ENCODE measurements at regions not wholly inside any gene's neighbourhood (a gene's known extent, or its start where the extent isn't known, plus 50 kb on each side); places are given as distances from the start of the nearest gene placed in this dataset.

- H3K27ac Mint-ChIP-seq, result no peak overlapping the region
- ATAC-seq (no peak), DNase-seq (no peak)
- intact Hi-C loops (cut with micrococcal nuclease), result no loop called here
- no peaks in the 10 kb centered on the region for H3K4me1 ChIP-seq (ENCODE audit: control insufficient read depth in 2 of 2, insufficient read depth in 2 of 2, low read length in 2 of 2)
- peaks cover 0 to 10% (median 4%) of the 10 kb centered on the region in 11 donors for H3K9me3 Mint-ChIP-seq
- H3K27me3 ChIP-seq (ENCODE audit: control insufficient read depth in 2 of 2, insufficient read depth in 2 of 2, low read length in 2 of 2), result no peaks in the 10 kb centered on the region
- CTCF ChIA-PET, result no interaction called here
- H3K9me3 ChIP-seq (ENCODE audit: control insufficient read depth in 2 of 3, low read length in 3 of 3), result no peaks in the 10 kb centered on the region
- peaks cover 0 to 5% (median 0%) of the 10 kb centered on the region in 5 donors for H3K27me3 Mint-ChIP-seq
- POLR2A ChIA-PET, result no interaction called here
- no peaks in the 10 kb centered on the region for H3K4me1 Mint-ChIP-seq
- H3K4me3 Mint-ChIP-seq, result no peak overlapping the region
- no peak overlapping the region for H3K4me3 ChIP-seq (ENCODE audit: low read length)
- no peaks in the 10 kb centered on the region for H3K36me3 ChIP-seq (ENCODE audit: control insufficient read depth in 2 of 3, insufficient read depth in 3 of 3, low read length in 3 of 3)
- no peak overlapping the region for H3K27ac ChIP-seq (ENCODE audit: low read depth, low read length)
- H3K36me3 Mint-ChIP-seq, result no peaks in the 10 kb centered on the region
These were observed 124.4 kb downstream of the SHOX2 start for GRCh38 chr3:157981819-157982218.

- no peaks in the 10 kb centered on the region for H3K36me3 ChIP-seq (ENCODE audit: control insufficient read depth in 2 of 3, insufficient read depth in 3 of 3, low read length in 3 of 3)
- no peaks in the 10 kb centered on the region for H3K4me1 ChIP-seq (ENCODE audit: control insufficient read depth in 2 of 2, insufficient read depth in 2 of 2, low read length in 2 of 2)
- Mint-ChIP-seq H3K27ac (no peak overlapping the region), H3K27me3 (peaks cover 0 to 5% (median 0%) of the 10 kb centered on the region in 5 donors), H3K36me3 (no peaks in the 10 kb centered on the region), H3K9me3 (peaks cover 0 to 14% (median 4%) of the 10 kb centered on the region in 11 donors), H3K4me3 (no peak overlapping the region), H3K4me1 (no peaks in the 10 kb centered on the region)
- ChIA-PET POLR2A (no interaction called here), CTCF (no interaction called here)
- H3K27me3 ChIP-seq (ENCODE audit: control insufficient read depth in 2 of 2, insufficient read depth in 2 of 2, low read length in 2 of 2), result no peaks in the 10 kb centered on the region
- intact Hi-C loops (cut with micrococcal nuclease), result no loop called here
- H3K27ac ChIP-seq (ENCODE audit: low read depth, low read length), result no peak overlapping the region
- H3K4me3 ChIP-seq (ENCODE audit: low read length), result no peak overlapping the region
- DNase-seq (no peak), ATAC-seq (no peak)
- no peaks in the 10 kb centered on the region for H3K9me3 ChIP-seq (ENCODE audit: control insufficient read depth in 2 of 3, low read length in 3 of 3)
These were observed 127.2 kb downstream of the SHOX2 start for GRCh38 chr3:157979022-157979421.

- H3K27me3 Mint-ChIP-seq, result peaks cover 0 to 13% (median 3%) of the 10 kb centered on the region in 5 donors
- ChIA-PET CTCF (no interaction called here), POLR2A (no interaction called here)
- no peak overlapping the region for H3K4me3 Mint-ChIP-seq
- H3K36me3 Mint-ChIP-seq, result no peaks in the 10 kb centered on the region
- no peak for DNase-seq
- H3K36me3 ChIP-seq (ENCODE audit: control insufficient read depth in 2 of 3, insufficient read depth in 3 of 3, low read length in 3 of 3), result no peaks in the 10 kb centered on the region
- no peak overlapping the region for H3K27ac Mint-ChIP-seq
- no peaks in the 10 kb centered on the region for H3K4me1 Mint-ChIP-seq
- no peaks in the 10 kb centered on the region for H3K27me3 ChIP-seq (ENCODE audit: control insufficient read depth in 2 of 2, insufficient read depth in 2 of 2, low read length in 2 of 2)
- ATAC-seq, result no peak
- no peak overlapping the region for H3K4me3 ChIP-seq (ENCODE audit: low read length)
- intact Hi-C loops (cut with micrococcal nuclease), result no loop called here
- no peaks in the 10 kb centered on the region for H3K9me3 ChIP-seq (ENCODE audit: control insufficient read depth in 2 of 3, low read length in 3 of 3)
- H3K27ac ChIP-seq (ENCODE audit: low read depth, low read length), result no peak overlapping the region
- no peaks in the 10 kb centered on the region for H3K4me1 ChIP-seq (ENCODE audit: control insufficient read depth in 2 of 2, insufficient read depth in 2 of 2, low read length in 2 of 2)
- H3K9me3 Mint-ChIP-seq, result peaks cover 0 to 10% (median 0%) of the 10 kb centered on the region in 11 donors
These were observed 144.6 kb downstream of the SHOX2 start for GRCh38 chr3:157961665-157962064.

- Histone ChIP-seq H3K27ac (ENCODE audit: low read depth, low read length) (no peak overlapping the region), H3K4me1 (ENCODE audit: control insufficient read depth in 2 of 2, insufficient read depth in 2 of 2, low read length in 2 of 2) (no peaks in the 10 kb centered on the region), H3K9me3 (ENCODE audit: control insufficient read depth in 2 of 3, low read length in 3 of 3) (no peaks in the 10 kb centered on the region), H3K36me3 (ENCODE audit: control insufficient read depth in 2 of 3, insufficient read depth in 3 of 3, low read length in 3 of 3) (no peaks in the 10 kb centered on the region), H3K27me3 (ENCODE audit: control insufficient read depth in 2 of 2, insufficient read depth in 2 of 2, low read length in 2 of 2) (no peaks in the 10 kb centered on the region), H3K4me3 (ENCODE audit: low read length) (no peak overlapping the region)
- POLR2A ChIA-PET, result no interaction called here
- H3K36me3 Mint-ChIP-seq, result no peaks in the 10 kb centered on the region
- no peaks in the 10 kb centered on the region for H3K4me1 Mint-ChIP-seq
- H3K27ac Mint-ChIP-seq, result no peak overlapping the region
- no peak overlapping the region for H3K4me3 Mint-ChIP-seq
- DNase-seq (no peak), ATAC-seq (no peak)
- CTCF ChIA-PET, result no interaction called here
- intact Hi-C loops (cut with micrococcal nuclease), result no loop called here
- peaks cover 0 to 14% (median 0%) of the 10 kb centered on the region in 5 donors for H3K27me3 Mint-ChIP-seq
- peaks cover 0 to 15% (median 2%) of the 10 kb centered on the region in 11 donors for H3K9me3 Mint-ChIP-seq
These were observed 147.8 kb downstream of the SHOX2 start for GRCh38 chr3:157958457-157958856.

- Histone ChIP-seq H3K27me3 (ENCODE audit: control insufficient read depth in 2 of 2, insufficient read depth in 2 of 2, low read length in 2 of 2) (no peaks in the 10 kb centered on the region), H3K4me3 (ENCODE audit: low read length) (no peak overlapping the region), H3K9me3 (ENCODE audit: control insufficient read depth in 2 of 3, low read length in 3 of 3) (no peaks in the 10 kb centered on the region), H3K4me1 (ENCODE audit: control insufficient read depth in 2 of 2, insufficient read depth in 2 of 2, low read length in 2 of 2) (no peaks in the 10 kb centered on the region), H3K36me3 (ENCODE audit: control insufficient read depth in 2 of 3, insufficient read depth in 3 of 3, low read length in 3 of 3) (no peaks in the 10 kb centered on the region), H3K27ac (ENCODE audit: low read depth, low read length) (no peak overlapping the region)
- ATAC-seq (no peak), DNase-seq (no peak)
- intact Hi-C loops (cut with micrococcal nuclease), result no loop called here
- CTCF ChIA-PET, result interaction anchor here (0.5 kb wide), 1 partner anchor 890 kb away, joined by 3 read pairs; no protein-coding TSS in a partner anchor
- POLR2A ChIA-PET, result no interaction called here
- Mint-ChIP-seq H3K9me3 (peaks cover 0 to 25% (median 2%) of the 10 kb centered on the region in 11 donors), H3K4me1 (no peaks in the 10 kb centered on the region), H3K27ac (no peak overlapping the region), H3K36me3 (no peaks in the 10 kb centered on the region), H3K27me3 (peaks cover 0 to 14% (median 0%) of the 10 kb centered on the region in 5 donors), H3K4me3 (no peak overlapping the region)
These were observed 149.4 kb downstream of the SHOX2 start for GRCh38 chr3:157956850-157957249.

- Histone ChIP-seq H3K27me3 (ENCODE audit: control insufficient read depth in 2 of 2, insufficient read depth in 2 of 2, low read length in 2 of 2) (no peaks in the 10 kb centered on the region), H3K9me3 (ENCODE audit: control insufficient read depth in 2 of 3, low read length in 3 of 3) (no peaks in the 10 kb centered on the region), H3K4me3 (ENCODE audit: low read length) (no peak overlapping the region), H3K36me3 (ENCODE audit: control insufficient read depth in 2 of 3, insufficient read depth in 3 of 3, low read length in 3 of 3) (no peaks in the 10 kb centered on the region), H3K4me1 (ENCODE audit: control insufficient read depth in 2 of 2, insufficient read depth in 2 of 2, low read length in 2 of 2) (no peaks in the 10 kb centered on the region), H3K27ac (ENCODE audit: low read depth, low read length) (no peak overlapping the region)
- Mint-ChIP-seq H3K4me3 (no peak overlapping the region), H3K9me3 (peaks cover 0 to 25% (median 2%) of the 10 kb centered on the region in 11 donors), H3K27ac (no peak overlapping the region), H3K4me1 (no peaks in the 10 kb centered on the region), H3K36me3 (no peaks in the 10 kb centered on the region), H3K27me3 (peaks cover 0 to 14% (median 0%) of the 10 kb centered on the region in 5 donors)
- intact Hi-C loops (cut with micrococcal nuclease), result no loop called here
- ChIA-PET CTCF (no interaction called here), POLR2A (no interaction called here)
- ATAC-seq, result no peak
- DNase-seq, result no peak
These were observed 150.0 kb downstream of the SHOX2 start for GRCh38 chr3:157956176-157956575.

GRCh38 chr3:157953565-157953964 lies 152.7 kb downstream of the SHOX2 start:
- Mint-ChIP-seq H3K27ac (no peak overlapping the region), H3K27me3 (peaks cover 0 to 16% (median 5%) of the 10 kb centered on the region in 5 donors), H3K36me3 (no peaks in the 10 kb centered on the region), H3K9me3 (peaks cover 0 to 24% (median 3%) of the 10 kb centered on the region in 11 donors), H3K4me3 (no peak overlapping the region), H3K4me1 (no peaks in the 10 kb centered on the region)
- Histone ChIP-seq H3K9me3 (ENCODE audit: control insufficient read depth in 2 of 3, low read length in 3 of 3) (no peaks in the 10 kb centered on the region), H3K27me3 (ENCODE audit: control insufficient read depth in 2 of 2, insufficient read depth in 2 of 2, low read length in 2 of 2) (no peaks in the 10 kb centered on the region), H3K4me3 (ENCODE audit: low read length) (no peak overlapping the region), H3K36me3 (ENCODE audit: control insufficient read depth in 2 of 3, insufficient read depth in 3 of 3, low read length in 3 of 3) (no peaks in the 10 kb centered on the region), H3K4me1 (ENCODE audit: control insufficient read depth in 2 of 2, insufficient read depth in 2 of 2, low read length in 2 of 2) (no peaks in the 10 kb centered on the region), H3K27ac (ENCODE audit: low read depth, low read length) (no peak overlapping the region)
- intact Hi-C loops (cut with micrococcal nuclease), result no loop called here
- POLR2A ChIA-PET, result no interaction called here
- CTCF ChIA-PET, result no interaction called here
- no peak for ATAC-seq
- DNase-seq, result no peak

Data from naive thymus-derived CD4-positive, alpha-beta T cell (primary cell).